ENCODE measurements at regions not wholly inside any gene's neighbourhood (a gene's known extent, or its start where the extent isn't known, plus 50 kb on each side); places are given as distances from the start of the nearest gene placed in this dataset.

- no peaks in the 10 kb centered on the region for H3K36me3 ChIP-seq
- TF ChIP-seq CTCF (IDR thresholded peaks at IDR 0.05; ENCODE audit: borderline replicate concordance) = no peak
- no peaks in the 10 kb centered on the region for H3K27me3 ChIP-seq (ENCODE audit: low read depth)
- H3K27ac ChIP-seq (replicated peaks) = no peak overlapping the region
- no peak for DNase-seq
- peaks cover 3% of the 10 kb centered on the region for H3K9me3 ChIP-seq (replicated peaks)
- no peaks in the 10 kb centered on the region for H3K4me1 ChIP-seq
- no peak overlapping the region for H3K4me3 ChIP-seq
- intact Hi-C loops (cut with micrococcal nuclease) = no loop called here
These were observed 1295.5 kb upstream of the LRRTM1 start for GRCh38 chr2:81600088-81600487.

GRCh38 chr2:81598453-81598852 lies 1293.9 kb upstream of the LRRTM1 start:
- no peak for DNase-seq
- no peaks in the 10 kb centered on the region for H3K27me3 ChIP-seq (ENCODE audit: low read depth)
- TF ChIP-seq CTCF (IDR thresholded peaks at IDR 0.05; ENCODE audit: borderline replicate concordance) = no peak

GRCh38 chr2:81589406-81589805 lies 1284.9 kb upstream of the LRRTM1 start:
- Histone ChIP-seq H3K27me3 (ENCODE audit: low read depth) (no peaks in the 10 kb centered on the region), H3K27ac (replicated peaks) (no peak overlapping the region), H3K9me3 (replicated peaks) (peaks cover 8% of the 10 kb centered on the region), H3K36me3 (no peaks in the 10 kb centered on the region), H3K4me3 (no peak overlapping the region), H3K4me1 (no peaks in the 10 kb centered on the region)
- no peak for TF ChIP-seq CTCF (IDR thresholded peaks at IDR 0.05; ENCODE audit: borderline replicate concordance)
- no peak for DNase-seq
- intact Hi-C loops (cut with micrococcal nuclease) = no loop called here

More at GRCh38 chr2:81598453-81598852, 1293.9 kb upstream of the LRRTM1 start:
- Histone ChIP-seq H3K9me3 (replicated peaks) (peaks cover 2% of the 10 kb centered on the region), H3K4me1 (no peaks in the 10 kb centered on the region), H3K4me3 (no peak overlapping the region), H3K36me3 (no peaks in the 10 kb centered on the region), H3K27ac (replicated peaks) (no peak overlapping the region)
- intact Hi-C loops (cut with micrococcal nuclease) = no loop called here

GRCh38 chr2:81583311-81584108 lies 1279.0 kb upstream of the LRRTM1 start:
- H3K4me3 ChIP-seq = no peak overlapping the region
- no peaks in the 10 kb centered on the region for H3K36me3 ChIP-seq
- no peak for TF ChIP-seq CTCF (IDR thresholded peaks at IDR 0.05; ENCODE audit: borderline replicate concordance)
- intact Hi-C loops (cut with micrococcal nuclease) = no loop called here
- H3K4me1 ChIP-seq = no peaks in the 10 kb centered on the region
- no peak overlapping the region for H3K27ac ChIP-seq (replicated peaks)
- peaks cover 8% of the 10 kb centered on the region for H3K9me3 ChIP-seq (replicated peaks)
- no peak for DNase-seq
- H3K27me3 ChIP-seq (ENCODE audit: low read depth) = no peaks in the 10 kb centered on the region

DNA sequence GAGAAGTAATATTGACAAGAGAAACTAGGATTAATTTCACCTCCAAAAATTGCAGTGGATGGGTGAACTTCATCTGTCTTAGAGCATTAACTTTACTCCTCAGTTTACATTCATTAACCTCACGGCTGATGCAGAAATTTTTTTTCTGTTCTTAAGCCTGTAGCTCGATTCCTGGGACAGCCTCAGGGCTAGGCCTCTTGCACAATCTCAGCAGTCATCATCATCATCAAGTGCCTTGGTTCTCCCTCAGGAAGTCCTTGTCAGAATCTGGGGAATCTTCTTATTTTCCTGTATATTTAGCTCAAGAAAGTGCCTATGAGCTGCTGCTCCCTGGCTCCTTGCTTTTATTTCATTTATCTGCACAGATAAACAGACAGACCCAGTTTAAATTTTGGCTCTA lies 1272.2 kb upstream of the LRRTM1 start:
- no peaks in the 10 kb centered on the region for H3K27me3 ChIP-seq (ENCODE audit: low read depth)
- no peak for DNase-seq
- H3K36me3 ChIP-seq = no peaks in the 10 kb centered on the region
- no peak overlapping the region for H3K27ac ChIP-seq (replicated peaks)
- TF ChIP-seq CTCF (IDR thresholded peaks at IDR 0.05; ENCODE audit: borderline replicate concordance) = no peak
- peaks cover 5% of the 10 kb centered on the region for H3K9me3 ChIP-seq (replicated peaks)
- H3K4me3 ChIP-seq = no peak overlapping the region
- intact Hi-C loops (cut with micrococcal nuclease) = no loop called here
- no peaks in the 10 kb centered on the region for H3K4me1 ChIP-seq

Measured in left ventricle myocardium inferior (tissue), 1 donor.